HG03457 (cell line): ENCODE measurements at regions not wholly inside any gene's neighbourhood (a gene's known extent, or its start where the extent isn't known, plus 50 kb on each side); places are given as distances from the start of the nearest gene placed in this dataset.

ENCODE experiments used
- ATAC-seq: cut with Tn5 transposase; IDR thresholded peaks from one replicate; pipeline ENCODE4 v1.9.1; 2021; ENCODE audit warnings: moderate number of reproducible peaks; ENCODE audit not compliant: unreplicated experiment

DNA sequence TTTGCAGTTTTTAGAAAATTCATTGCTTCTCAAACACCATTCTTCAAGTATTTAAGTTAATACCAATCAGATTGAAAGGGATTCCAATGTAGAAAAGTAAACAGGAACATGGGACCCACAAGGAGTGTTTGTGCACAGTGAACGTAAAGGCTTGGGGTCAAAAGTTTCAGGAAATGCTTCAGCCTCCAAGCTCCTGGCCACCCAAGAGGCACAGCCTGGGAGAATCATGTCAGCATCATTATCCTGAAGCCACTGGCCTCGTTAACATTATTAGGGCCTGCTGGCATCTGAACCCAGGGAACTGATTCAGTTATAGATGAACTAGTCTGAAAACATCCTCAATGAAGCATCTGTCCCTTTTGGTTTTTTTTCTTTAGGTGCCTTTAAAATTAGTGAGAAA lies 122.9 kb downstream of the NXNL2 start:
- ATAC-seq: no peak

DNA sequence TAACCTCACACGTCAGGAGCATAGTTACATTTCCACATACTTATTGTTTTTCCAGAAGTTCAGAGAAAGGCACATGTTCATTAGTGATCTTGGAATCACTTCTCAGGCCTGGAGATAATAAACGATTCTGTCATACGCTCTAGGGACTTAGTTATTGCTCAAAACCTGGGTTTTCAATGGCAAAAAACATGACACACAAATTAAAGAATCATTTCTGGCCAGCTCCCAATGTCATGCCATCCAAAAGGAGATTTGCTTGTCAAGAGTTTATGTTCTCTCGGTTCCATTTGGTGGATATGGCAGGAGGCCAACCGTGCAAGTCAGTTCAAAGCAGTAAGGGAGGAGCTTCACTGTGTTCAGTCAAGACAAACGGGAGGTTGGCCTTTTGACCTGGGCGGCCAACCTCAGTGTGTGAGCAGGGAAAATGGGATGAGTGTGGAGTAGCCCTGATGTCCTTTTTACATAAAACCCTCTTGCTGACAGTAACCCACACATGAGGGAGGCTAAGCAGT lies 123.4 kb downstream of the NXNL2 start:
- no peak for ATAC-seq

DNA sequence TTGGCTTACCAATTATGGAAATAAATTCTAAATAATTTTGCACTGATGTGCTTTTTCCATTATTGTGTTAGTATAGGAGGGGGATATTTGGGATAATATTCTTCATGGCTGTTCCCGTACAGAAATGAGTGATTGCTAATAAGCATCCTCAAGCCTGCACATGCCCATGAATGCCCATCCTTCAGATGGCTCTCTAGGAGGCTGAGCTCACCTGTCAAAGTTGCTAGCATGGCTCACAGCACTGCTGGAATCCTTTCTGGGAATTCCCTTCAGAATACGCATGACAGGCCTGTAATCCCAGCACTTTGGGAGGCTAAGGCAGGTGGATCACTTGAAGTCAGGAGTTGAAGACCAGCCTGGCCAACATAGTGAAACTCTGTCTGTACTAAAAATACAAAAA lies 124.1 kb downstream of the NXNL2 start:
- no peak for ATAC-seq

DNA sequence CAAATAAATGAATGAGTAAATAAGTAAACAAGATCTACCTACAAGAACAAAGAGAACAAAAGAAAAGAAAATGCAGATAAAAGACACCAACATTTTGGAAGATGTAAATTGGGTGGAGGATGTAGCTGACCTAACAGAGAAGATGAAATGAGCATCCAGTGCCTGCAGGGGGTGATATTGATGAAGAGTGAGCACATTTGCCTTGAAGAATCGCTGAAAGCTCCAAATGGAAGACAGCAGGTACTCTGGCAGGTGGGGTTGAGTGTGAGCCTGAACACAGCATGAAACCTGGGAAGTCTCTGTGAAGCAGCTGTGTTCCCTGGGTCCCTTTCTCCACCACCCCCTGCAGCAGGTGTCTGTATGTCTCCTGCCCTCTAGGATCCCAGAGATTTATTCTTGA lies 125.6 kb downstream of the NXNL2 start:
- no peak for ATAC-seq

DNA sequence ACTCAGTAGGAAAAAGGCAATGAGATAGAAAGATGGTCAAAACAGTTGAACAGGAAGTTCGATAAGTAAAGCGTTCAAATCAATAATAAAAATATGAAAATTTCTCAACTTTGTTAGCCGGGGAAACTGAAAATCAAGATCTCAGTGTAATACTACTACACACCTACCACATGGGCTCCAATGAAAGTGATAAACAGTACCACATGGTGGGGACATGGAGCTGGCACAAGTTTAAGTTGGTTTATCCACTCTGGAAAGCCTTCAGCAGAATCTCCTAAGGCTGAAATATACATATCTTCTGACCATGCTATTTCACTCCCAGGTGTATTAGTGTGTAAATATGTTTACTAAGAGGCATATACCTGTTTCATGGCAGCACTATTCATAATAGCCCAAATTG lies 126.8 kb downstream of the NXNL2 start:
- no peak for ATAC-seq

DNA sequence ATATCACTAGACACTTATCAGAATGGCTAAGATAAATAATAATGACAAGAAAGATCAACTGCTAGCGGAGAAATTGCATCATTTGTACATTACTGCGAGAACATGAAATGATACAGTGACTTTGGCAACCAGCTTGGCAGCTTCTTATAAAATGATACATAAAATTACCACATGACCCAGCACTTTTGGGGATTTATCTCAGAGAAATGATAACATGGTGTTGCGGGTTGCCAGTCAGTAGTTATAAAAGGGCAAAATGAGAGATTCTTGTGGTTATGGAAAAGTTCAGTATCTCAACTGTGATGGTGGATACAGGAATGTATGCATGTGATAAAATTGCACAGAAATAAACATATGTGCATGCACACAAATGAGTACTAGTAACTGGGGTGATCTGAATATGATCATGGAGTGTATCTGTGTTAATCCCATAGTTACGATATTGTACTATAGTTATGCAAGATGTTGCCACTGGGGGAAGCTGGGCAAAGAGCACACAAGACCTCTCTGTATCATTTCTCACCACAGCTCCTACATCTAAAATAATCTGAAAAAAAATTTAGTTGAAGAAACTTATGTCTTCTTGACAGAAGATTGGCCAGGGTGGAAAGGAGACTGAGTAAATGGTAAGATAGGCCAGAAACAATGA lies 128.9 kb downstream of the NXNL2 start:
- no peak for ATAC-seq

DNA sequence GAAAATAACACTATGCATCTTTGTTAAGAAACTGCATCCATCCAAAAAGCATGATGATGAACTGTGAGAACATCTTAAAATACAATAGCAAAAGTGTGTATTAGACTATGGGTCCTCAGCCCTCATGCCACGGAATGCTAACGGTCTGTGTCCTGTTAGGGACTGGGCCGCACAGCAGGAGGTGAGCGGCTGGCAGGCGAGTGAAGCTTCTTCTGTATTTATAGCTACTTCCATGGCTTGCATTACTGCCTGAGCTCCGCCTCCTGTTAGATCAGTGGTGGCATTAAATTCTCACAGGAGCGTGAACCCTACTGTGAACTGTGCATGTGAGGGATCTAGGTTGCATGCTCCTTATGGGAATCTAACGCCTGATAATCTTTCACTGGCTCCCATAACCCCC lies 129.8 kb downstream of the NXNL2 start:
- ATAC-seq: no peak

DNA sequence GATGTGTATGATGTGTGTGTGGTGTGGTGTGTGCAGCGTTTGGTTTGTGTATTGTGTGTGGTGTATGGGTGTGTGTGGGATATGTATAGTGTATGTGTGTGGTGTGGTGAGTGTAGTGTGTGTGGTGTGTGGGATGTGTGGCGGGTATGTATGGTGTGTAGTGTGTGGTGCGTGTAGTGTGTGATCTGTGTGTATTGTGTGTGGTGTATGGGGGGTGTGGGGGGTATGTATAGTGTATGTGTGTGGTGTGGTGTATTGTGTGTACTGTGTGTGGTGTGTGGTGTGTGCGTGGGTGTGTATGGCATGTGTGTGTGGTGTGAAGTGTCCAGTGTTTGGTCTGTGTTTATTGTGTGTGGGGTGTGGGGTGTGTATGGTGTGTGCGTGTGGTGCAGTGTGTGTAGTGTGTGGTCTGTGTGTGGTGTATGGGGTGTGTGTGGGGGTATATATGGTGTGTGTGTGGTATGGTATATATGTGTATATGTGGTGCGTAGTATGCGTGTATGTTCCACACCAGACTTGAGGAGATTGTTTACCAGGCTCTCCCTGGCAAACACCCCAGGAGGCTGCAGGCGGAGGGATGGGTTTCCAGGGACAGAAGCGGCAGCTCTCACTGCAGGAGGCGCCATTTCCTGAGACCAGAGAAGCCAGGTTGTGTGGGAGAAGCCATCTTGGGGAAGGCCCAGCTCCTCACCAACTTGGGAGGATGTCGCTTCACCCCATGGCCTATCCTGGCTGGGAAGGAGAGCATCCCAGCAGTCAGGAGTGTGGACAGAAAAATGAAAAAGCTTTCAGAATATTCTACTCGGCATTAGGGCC lies 138.1 kb downstream of the NXNL2 start:
- ATAC-seq: no peak

DNA sequence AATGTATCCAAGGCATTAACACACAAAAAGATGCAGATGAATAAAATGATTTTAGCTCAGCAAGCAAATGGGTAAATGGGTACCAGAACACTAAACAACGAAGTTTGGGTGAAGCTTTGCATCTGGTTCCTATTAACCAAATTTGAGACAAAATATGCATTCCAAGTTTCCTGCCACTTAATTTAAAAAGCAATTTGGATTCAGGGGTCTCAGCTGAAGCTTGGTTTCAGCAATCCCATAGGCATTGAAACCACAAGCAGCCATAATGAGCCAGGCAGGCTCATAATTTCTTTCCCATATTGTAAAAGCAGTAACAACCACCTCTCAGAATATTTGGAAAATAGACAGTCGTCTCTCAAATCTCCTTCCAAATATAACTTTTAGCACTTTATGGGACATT lies 138.9 kb downstream of the NXNL2 start:
- no peak for ATAC-seq

DNA sequence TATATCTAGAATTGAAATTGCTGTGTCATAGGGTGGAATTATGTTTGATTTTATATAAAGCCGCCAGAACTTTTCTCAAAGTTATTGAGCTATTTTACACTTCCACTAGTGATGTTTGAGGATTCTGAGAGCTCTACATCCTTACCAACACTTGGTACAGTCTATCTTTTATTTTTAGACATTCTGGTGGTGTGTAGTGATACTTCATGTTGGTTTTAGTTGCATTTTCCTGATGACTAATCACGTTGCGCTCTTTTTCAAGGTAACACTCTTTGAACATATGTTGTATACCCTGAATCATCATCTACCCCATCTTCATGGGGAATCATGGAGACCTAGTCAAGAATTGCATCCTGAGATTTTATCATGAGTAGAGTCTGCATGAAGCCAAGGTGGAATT lies 141.7 kb downstream of the NXNL2 start:
- ATAC-seq: no peak

DNA sequence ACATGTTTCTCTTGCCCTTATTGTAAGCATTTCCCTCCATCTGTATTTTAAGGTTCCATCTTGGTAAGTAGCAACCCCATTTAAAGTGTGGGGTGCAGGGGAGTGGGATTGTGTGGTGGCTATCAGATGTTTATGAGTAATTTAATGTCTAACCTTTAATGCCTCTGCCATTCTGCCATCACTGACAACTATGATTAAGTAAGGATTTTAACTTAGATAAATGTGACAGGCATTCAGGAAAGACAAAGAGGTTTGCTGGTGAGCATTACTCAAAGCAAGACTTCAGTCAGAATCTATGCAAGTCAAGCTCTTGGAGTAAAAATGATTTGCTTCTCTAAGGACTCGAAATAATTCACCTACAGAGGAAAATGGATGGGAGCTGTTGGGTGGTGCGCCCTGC lies 143.0 kb downstream of the NXNL2 start:
- ATAC-seq: no peak

DNA sequence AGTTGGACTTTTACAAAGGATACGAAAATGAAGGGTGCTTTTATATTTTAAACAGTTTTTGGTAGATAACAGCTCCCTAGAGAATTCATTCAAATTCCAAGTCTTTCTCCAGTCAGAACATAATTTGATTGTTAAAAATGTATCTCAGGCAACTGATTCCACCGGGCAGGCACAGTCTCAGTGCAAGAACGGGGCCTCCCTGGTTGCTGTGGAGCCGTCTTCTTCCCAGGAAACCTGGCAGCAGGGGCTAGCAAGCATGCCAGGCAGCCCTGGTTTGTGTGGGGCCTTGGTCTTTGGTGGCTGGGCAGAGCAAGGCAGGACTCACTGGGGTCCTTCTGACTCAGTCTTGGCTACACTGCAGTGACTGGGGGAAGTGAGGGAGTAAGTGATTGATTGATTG lies 143.5 kb downstream of the NXNL2 start:
- no peak for ATAC-seq

DNA sequence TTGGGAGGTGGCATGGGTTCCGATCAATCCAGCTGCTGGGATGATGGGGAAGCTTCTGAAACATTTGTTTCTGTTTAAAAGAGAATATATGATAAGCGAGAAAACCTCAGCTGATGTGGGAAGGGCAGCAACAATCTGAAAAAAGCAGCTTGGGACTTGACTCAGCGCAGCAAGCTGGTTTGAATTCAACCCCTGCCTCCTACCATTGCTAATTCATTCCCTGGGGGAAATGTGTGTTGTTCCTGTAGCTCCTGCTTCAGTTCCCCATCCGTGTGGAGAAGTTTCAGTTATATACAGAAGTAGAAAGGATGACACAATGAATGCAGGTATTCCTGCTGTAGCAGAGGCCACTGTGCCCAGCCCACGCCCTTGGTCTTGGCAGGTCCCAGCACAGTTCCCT lies 145.1 kb downstream of the NXNL2 start:
- no peak for ATAC-seq

DNA sequence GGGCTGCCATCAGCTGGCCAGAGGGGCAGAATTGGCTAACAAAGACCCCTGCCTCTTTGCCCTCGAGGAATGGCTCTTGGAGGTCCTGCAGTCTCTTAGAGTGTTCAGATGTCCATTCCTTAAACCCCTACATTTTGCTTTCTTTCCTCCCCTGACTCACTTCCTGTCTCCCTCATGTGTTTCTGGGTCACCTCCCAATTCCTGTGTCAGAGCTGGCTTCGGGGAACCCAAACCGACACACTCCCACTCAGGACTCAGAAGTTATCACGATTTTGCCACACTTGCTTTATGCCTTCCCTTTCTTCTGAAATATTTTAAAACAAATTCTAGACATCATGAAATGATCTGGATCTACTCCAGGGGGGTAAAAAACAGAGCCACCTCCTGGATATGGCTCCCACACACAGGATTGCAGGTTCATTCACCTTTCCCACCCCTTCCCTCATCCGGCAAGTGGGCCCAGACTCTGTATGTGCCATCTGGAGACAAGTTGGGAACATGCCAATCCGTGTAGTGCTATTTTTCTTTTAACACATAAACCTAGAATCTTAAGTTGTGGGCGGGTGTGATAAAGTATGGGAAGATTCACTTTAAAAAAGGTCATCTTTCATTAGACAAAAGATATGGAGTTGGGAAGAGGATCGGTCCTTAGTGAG lies 145.7 kb downstream of the NXNL2 start:
- no peak for ATAC-seq

DNA sequence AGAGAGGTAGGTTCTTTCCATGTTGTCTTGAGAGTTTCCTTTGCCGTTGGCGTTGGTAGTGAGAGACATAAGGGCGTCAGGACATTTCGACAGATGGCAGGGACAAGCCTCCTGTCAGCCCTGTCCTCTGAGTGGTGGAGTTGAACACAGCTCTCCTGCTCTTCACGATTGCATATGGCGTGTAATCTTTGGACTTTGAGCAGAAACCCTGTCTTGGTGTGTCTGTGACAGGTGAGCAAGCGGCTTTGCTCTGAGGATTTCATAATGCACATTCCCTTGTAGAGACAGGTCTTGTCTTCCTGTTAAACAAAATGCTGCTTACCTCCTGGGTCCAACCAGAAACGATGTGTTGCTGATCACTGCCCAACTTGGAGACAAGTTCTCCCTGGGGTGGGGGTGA lies 146.5 kb downstream of the NXNL2 start:
- ATAC-seq: no peak

DNA sequence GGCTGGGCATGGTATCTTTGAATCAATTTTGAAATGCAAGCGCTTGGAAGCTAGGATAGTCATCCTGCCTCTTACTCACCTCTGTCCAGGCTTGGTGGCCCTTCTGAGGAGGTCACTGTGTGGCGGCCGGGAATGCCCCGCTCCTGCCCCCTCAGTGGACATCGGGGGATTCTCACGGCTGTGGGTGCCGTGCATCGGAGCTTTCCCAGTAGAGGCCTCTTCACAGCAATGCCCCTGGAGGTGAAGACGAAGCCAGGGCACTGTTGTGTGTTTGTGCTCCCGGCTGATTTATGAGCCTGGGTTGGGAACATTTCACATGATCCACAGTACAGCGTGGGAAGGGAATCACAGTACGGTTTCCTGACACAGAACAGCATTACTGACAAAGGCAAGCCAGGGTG lies 147.5 kb downstream of the NXNL2 start:
- ATAC-seq: no peak

DNA sequence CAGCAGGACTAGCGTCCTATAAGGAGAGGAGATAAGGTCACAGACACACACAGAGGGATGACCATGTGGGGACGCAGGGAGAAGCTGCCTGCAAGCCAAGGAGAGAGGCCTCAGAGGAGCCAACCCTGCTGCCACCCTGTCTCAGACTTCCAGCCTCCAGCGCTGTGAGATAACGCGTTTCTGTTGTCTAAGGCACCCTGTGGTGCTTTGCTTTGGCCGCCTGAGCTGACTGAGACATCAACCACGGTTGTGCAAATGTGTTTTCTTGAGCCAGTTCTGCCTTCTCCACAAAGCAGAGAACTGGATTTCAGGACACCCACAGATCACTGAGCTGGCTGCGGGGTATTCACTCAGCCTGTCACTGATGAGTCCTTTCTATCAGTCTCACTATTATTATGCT lies 149.1 kb downstream of the NXNL2 start:
- ATAC-seq: no peak

DNA sequence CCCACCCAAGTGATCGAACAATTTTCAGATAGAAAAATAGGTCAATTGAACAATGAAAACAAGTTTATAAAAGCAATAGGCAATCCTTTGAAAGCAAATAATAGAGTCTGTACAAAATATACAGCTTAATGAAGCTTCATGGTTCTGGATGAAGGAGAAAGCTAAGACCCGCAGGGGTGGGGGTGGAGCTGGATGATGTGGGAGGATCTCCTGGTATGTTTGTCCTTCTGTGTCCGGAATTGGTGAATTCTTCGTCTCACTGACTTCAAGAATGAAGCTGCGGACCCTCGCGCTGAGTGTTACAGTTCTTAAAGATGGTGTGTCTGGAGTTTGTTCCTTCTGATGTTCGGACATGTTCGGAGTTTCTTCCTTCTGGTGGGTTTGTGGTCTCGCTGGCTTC lies 149.9 kb downstream of the NXNL2 start:
- ATAC-seq: no peak

DNA sequence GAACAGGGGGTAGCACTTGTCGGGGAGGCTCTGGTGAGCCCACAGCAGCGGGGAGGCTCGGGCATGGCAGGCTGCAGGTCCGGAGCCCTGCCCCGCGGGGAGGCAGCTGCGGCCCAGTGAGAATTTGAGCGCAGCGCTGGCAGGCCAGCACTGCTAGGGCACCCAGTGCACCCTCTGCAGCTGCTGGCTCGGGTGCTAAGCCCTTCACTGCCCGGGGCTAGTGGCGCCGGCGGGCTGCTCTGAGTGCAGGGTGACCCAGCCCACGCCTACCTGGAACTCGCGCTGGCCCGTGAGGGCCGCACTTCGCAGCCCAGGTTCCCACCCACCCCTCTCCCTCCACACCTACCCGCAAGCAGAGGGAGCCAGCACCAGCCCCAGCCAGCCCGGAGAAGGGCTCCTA lies 151.0 kb downstream of the NXNL2 start:
- no peak for ATAC-seq

DNA sequence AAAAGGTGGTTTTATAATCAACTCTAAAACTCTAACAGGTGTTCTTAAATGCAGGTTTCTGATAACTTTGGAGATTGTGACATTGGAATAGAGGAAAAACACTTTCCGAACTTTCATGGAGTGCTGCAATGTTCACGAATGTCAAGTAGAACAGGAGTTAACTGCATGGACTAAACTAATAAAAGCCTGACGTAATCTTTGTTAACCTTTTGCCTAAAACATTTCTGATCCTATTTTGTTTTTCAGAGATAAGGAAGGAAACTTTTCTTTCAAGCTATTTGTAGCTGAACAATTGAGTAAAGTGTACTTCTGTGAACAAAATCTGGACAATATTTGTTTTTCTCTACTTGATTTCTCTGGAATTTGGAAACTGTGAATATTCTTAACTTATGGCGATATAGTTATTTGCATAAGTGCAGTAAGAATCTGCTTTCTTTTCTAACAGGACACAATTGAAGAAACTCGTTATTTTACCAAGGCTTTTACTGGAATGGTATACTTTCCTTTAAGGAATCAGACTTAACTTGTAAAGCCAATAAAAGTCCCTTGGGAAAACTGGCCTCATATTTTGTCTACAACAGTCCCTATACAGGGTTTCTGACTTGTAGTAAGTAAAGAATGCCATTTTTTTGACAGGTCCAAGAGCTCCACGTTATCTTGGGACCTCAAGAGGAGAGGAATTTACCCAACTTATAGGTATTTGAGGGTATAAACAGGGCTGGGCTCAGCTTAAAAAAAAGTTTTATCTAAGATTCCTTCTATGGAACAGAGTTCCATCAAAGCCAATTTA lies 154.7 kb downstream of the NXNL2 start:
- ATAC-seq: no peak

DNA sequence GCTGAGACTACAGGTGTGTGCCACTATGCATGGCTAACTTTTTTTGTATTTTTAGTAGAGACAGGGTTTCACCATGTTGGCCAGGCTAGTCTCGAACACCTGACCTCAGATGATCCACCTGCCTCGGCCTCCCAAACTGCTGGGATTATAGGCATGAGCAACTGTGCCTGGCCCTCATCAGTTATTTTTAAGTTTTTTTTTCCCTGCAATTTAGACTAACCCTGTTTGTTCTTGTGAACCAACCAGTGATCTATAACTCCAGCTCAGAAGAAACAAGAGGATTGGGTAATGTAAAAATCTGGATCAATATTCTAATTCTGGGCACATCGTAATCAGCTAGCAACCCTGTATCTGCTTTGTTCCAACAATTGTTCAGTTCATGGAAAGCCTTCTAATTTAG lies 155.7 kb downstream of the NXNL2 start:
- ATAC-seq: no peak
